AG09319 (cell line): ENCODE measurements at regions not wholly inside any gene's neighbourhood (a gene's known extent, or its start where the extent isn't known, plus 50 kb on each side); places are given as distances from the start of the nearest gene placed in this dataset.

Experiments
- DNase-seq: peaks from one replicate; pipeline ENCODE4 v3.0.0-alpha.2; 2010; ENCODE audit warnings: low read depth; ENCODE audit errors: extremely low read depth
- TF ChIP-seq, protein P1 (sequence below): IDR thresholded peaks from 2 replicates; pipeline ENCODE4 v1.5.1; 2011; ENCODE audit warnings: low read depth, mild to moderate bottlenecking, inconsistent platforms, low read length, moderate library complexity

DNA sequence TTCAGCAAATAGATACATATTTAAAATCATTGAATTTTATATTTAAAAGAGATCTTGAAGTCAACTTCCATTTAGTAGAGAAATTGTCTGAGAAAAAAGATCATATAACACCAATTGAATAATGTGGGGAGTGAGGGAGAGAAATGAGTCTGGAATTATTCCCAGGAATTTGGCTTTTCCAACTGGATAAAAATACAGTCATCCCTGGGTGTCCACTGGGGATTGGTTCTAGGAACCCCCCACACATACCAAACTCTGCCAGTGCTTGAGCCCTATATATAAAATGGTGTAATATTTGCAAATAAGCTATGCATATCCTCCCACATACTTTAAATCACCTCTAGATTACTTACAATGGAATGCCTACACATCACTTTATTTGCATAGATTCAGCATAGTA is 162.8 kb upstream of the SEMA3C start:
- no peak for DNase-seq
- TF ChIP-seq, protein P1, sequence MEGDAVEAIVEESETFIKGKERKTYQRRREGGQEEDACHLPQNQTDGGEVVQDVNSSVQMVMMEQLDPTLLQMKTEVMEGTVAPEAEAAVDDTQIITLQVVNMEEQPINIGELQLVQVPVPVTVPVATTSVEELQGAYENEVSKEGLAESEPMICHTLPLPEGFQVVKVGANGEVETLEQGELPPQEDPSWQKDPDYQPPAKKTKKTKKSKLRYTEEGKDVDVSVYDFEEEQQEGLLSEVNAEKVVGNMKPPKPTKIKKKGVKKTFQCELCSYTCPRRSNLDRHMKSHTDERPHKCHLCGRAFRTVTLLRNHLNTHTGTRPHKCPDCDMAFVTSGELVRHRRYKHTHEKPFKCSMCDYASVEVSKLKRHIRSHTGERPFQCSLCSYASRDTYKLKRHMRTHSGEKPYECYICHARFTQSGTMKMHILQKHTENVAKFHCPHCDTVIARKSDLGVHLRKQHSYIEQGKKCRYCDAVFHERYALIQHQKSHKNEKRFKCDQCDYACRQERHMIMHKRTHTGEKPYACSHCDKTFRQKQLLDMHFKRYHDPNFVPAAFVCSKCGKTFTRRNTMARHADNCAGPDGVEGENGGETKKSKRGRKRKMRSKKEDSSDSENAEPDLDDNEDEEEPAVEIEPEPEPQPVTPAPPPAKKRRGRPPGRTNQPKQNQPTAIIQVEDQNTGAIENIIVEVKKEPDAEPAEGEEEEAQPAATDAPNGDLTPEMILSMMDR: no peak

DNA sequence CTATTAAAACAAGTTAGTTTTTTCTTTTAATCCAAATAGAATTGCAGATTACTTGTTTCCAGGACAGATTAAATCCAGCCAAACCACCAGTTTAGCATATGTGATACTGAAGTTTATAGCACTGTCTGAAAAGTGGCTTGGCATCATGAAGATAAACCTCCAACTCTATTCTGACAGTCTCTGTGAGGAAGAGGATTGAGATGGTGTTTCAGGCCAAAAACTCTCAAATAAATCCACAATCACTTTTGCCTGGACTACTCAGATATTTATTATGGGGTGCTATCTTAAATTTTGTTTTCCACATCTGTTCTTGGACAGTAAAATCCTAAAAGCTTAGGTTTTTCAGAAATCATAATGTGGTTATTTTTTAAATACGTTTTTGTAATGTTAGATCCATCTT is 161.7 kb upstream of the SEMA3C start:
- no peak for DNase-seq
- TF ChIP-seq, protein P1: no peak

DNA sequence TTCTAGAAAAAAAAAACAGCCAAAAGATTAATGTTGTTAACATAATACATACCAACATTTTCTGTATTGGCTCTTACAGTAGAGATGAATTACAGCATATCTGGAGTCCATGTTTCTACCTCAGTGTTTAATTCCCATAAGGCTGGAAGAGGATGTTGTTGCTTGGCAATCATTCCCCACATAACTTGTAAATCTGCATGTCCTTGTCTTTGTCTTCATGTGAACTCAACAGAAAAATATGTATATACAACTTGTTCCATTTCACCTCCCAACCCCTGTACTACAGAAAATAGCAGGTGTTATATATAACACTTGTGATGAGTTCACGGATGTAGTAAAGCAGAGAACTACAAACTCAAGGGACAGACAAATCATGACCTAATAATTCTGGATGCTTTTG is 160.9 kb upstream of the SEMA3C start:
- no peak for DNase-seq

DNA sequence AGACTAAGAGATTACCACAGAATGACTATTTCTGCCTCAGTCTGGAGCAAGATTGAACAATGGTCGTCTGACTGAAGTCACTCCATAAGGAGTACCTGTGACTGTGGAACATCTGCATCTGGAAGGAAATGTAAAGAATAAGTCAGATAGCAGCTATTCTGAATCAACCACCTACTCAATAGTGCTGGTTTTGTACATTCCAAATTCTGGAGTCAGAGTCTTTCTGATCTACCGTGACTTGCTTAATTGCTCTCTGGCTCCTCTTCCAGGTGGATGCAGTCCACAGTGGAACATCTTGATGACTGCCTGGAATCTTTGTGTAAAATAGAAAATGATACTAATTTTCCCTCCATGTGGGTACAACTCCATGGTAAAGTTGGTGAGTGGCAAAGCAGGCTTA is 156.3 kb upstream of the SEMA3C start:
- DNase-seq: no peak
- TF ChIP-seq, protein P1: no peak

More for the DNA sequence above, 160.9 kb upstream of the SEMA3C start:
- TF ChIP-seq, protein P1: no peak

DNA sequence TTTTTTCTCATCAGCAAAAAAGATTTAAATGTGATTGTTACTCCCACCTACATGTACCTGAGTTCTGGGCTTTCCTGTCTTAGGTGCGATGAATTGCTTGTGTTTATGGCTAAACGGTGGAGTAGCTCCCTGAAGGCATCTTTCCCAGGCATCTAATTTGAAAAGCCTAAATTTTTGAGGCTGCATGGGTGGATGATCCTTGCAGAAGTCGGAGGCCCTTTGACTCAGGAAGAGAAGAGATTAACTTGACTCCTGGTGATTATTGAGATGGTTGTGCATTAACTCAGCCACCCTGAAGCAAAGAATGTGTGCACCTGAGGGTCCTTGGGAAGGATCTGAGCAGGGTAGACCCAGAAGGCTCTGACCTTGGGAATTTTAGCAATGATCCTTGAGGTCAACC is 155.6 kb upstream of the SEMA3C start:
- no peak for DNase-seq
- TF ChIP-seq, protein P1: no peak

DNA sequence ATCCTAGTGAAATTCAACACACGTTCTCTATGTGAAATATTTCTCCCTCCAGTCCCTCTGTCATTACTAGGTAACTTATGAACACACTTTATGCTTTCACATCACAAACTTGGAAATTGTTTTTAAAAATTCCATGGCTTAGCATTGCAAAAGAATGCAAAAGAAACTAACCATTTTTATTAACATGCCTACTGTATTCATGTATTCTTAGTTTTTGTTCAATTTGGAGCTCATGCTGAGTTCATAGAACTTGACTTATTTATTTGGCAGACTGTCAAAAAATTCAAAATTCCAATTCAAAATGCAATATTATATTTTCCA is 155.0 kb upstream of the SEMA3C start:
- TF ChIP-seq, protein P1: no peak
- DNase-seq: no peak

DNA sequence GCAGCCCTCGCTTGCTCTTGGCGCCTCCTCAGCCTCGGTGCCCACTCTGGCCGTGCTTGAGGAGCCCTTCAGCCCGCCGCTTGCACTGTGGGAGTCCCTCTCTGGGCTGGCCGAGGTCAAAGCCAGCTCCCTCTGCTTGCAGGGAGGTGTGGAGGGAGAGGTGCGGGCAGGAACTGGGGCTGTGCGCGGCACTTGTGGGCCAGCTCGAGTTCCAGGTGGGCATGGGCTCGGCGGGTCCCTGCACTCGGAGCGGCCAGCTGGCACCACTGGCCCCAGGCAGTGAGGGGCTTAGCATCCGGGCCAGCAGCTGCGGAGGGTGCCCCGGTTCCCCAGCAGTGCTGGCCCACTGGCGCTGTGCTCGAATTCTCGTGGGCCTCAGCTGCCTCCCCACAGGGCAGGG is 152.1 kb upstream of the SEMA3C start:
- TF ChIP-seq, protein P1: no peak
- no peak for DNase-seq

DNA sequence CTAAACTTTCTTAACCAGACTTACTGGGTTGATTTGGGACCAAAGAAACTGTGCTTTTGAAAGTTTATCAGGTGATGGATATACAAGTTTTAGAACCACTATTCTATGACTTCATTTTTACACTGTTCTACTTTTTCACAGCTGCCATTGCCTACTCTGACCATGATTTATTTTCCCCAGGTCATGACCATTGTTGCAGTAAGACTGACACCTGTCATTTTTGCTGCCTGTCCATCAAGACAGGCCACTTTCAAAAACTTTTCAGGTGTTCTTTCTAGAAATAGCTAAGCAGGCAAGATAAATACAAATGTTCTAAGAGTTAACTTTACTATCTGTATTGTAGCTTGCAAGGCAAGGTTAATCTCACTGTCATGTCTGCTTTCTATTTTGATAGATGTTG is 147.9 kb upstream of the SEMA3C start:
- DNase-seq: no peak
- TF ChIP-seq, protein P1: no peak
